C4-2B (cell line): ENCODE measurements at regions not wholly inside any gene's neighbourhood (a gene's known extent, or its start where the extent isn't known, plus 50 kb on each side); places are given as distances from the start of the nearest gene placed in this dataset.

Experiments used
- ZFX ChIP-seq: fragments of 450-650 bp; IDR thresholded peaks from 2 replicates; pipeline ENCODE4 v1.6.1; 2017
- TF ChIP-seq, protein P1 (sequence below): fragments of 450-650 bp; conservative IDR thresholded peaks from 2 replicates; pipeline ENCODE4 v1.5.1; 2017; ENCODE audit warnings: mild to moderate bottlenecking

DNA sequence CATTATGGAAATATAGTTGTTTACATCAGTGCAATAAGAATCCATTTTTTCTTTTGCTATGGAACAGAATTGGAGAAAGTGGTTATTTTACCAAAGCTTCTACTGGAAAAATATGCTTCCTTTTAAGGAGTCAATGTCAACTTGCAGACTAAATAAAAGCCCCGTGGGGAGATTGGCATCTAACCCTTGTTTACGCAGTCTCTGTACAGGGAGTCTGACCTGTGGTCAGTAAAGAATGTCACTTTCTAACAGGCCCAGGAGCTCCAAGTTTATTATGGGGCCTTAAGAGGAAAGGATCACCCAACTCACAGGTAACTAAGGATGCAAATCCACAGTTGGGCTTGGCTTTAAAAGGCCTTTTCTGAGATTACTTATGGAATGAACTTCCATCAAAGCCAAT lies 1751.2 kb downstream of the SI start:
- TF ChIP-seq, protein P1, sequence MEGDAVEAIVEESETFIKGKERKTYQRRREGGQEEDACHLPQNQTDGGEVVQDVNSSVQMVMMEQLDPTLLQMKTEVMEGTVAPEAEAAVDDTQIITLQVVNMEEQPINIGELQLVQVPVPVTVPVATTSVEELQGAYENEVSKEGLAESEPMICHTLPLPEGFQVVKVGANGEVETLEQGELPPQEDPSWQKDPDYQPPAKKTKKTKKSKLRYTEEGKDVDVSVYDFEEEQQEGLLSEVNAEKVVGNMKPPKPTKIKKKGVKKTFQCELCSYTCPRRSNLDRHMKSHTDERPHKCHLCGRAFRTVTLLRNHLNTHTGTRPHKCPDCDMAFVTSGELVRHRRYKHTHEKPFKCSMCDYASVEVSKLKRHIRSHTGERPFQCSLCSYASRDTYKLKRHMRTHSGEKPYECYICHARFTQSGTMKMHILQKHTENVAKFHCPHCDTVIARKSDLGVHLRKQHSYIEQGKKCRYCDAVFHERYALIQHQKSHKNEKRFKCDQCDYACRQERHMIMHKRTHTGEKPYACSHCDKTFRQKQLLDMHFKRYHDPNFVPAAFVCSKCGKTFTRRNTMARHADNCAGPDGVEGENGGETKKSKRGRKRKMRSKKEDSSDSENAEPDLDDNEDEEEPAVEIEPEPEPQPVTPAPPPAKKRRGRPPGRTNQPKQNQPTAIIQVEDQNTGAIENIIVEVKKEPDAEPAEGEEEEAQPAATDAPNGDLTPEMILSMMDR: no peak
- TF ChIP-seq ZFX: no peak
